ENCODE measurements at regions not wholly inside any gene's neighbourhood (a gene's known extent, or its start where the extent isn't known, plus 50 kb on each side); places are given as distances from the start of the nearest gene placed in this dataset.

- no peak for DNase-seq (ENCODE audit: low read depth in 2 of 2)
These were observed 182.5 kb upstream of the LINC00305 start for GRCh38 chr18:64331419-64331818.

DNA sequence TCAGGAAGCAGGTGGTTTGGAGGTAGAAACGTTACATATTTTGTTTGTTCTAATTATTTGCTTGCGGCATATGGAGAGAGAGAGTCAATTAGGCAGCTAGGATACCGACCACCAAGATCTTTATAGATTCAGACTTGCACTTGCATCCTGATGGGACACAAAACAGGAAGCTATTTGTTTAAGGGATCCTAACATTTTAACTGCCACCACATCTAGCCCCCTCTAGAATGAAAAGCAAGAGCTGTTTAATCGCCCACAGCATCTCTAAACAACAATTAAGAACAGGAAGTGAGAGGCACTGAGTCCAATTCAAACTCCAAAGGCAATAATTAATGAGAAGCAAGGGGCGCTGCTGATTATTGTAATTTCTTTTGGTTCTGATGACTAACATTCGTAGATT lies 182.0 kb upstream of the LINC00305 start:
- no peak for DNase-seq (ENCODE audit: low read depth in 2 of 2)

- no peak for DNase-seq (ENCODE audit: low read depth in 2 of 2)
These were observed 181.3 kb upstream of the LINC00305 start for GRCh38 chr18:64330161-64330560.

- no peak for DNase-seq (ENCODE audit: low read depth in 2 of 2)
These were observed 173.3 kb upstream of the LINC00305 start for GRCh38 chr18:64322189-64322588.

GRCh38 chr18:64318547-64318946 lies 169.7 kb upstream of the LINC00305 start:
- DNase-seq (ENCODE audit: low read depth in 2 of 2), result no peak

- DNase-seq (ENCODE audit: low read depth in 2 of 2), result no peak
These were observed 163.0 kb upstream of the LINC00305 start for GRCh38 chr18:64311859-64312258.

DNA sequence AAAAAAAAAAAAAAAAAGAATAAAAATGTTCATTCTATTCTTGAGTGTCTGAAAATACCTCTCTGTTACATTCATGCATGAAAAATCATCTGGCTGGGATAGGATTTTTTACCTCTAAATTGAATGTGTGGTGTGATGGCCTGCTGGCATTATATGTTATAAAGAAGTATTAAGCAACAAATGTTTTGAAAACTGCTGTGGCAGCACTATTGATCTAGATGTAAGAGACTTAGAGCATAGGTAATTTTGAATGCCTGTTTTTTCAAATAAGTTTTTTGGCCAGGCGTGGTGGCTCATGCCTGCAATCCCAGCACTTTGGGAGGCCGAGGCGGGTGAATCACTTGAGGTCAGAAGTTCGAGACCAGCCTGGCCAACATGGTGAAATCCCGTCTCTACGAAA lies 147.0 kb upstream of the LINC00305 start:
- DNase-seq (ENCODE audit: low read depth in 2 of 2), result no peak

DNA sequence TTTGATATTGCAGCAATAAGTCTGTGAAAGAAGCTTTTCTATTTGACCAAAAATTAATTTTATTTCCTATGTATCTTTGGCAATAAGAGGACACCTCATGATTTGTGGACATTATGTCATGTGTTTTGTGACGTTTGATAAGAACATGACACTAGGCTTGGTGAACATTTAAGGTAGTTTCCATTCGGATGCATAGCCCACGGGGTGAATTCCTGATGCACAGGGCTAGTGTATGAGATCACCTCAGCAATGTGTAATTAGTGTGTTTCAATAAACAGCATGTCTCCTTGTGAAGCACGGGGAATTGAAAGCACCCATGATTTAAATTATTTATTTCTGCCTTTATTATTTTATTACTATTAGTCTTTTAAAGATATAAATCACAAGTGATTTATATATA lies 146.1 kb upstream of the LINC00305 start:
- no peak for DNase-seq (ENCODE audit: low read depth in 2 of 2)

GRCh38 chr18:64288432-64288831 lies 139.5 kb upstream of the LINC00305 start:
- DNase-seq (ENCODE audit: low read depth in 2 of 2), result no peak

DNA sequence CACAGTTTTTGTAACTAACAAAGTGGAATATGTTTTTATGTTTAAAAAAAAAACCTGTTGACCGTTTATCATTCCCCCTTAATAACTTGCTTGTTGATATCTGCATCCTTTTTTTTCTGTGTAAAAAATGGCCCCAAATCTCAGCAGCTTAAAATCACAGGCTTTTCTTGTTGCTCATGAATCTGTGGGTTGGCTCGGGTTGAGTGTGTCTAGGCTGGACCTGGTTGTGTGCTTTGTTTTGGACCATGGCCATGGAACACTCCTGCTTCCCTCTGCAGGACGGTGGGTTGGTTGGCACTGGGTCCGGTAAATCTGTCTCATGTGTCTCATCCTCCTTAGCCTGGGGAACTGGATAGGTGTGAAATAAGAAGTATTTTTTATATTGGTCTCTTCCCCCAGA lies 139.0 kb upstream of the LINC00305 start:
- DNase-seq (ENCODE audit: low read depth in 2 of 2), result no peak

- DNase-seq (ENCODE audit: low read depth in 2 of 2), result no peak
These were observed 134.2 kb upstream of the LINC00305 start for GRCh38 chr18:64283059-64283458.

DNA sequence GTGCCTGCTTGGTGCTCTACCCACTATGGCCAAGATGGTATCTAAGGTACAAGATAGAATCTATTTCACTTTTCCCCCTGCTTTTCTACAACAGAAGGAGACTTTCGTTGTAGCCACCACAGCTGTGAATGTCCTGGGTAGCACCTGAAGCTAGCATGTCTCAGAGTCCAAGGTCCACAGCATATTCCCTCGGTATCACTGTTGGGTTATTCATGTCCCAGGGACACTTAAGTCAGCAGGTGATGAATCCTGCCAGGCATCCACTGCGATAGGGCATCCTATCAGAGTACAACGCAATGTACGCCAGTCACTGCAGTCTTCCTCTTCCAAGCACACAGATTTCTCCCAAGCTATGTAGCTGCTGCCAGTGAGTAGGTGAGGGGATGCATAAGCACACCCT lies 129.1 kb upstream of the LINC00305 start:
- DNase-seq (ENCODE audit: low read depth in 2 of 2), result no peak

- DNase-seq (ENCODE audit: low read depth in 2 of 2), result no peak
These were observed 127.6 kb upstream of the LINC00305 start for GRCh38 chr18:64276311-64277090.

DNA sequence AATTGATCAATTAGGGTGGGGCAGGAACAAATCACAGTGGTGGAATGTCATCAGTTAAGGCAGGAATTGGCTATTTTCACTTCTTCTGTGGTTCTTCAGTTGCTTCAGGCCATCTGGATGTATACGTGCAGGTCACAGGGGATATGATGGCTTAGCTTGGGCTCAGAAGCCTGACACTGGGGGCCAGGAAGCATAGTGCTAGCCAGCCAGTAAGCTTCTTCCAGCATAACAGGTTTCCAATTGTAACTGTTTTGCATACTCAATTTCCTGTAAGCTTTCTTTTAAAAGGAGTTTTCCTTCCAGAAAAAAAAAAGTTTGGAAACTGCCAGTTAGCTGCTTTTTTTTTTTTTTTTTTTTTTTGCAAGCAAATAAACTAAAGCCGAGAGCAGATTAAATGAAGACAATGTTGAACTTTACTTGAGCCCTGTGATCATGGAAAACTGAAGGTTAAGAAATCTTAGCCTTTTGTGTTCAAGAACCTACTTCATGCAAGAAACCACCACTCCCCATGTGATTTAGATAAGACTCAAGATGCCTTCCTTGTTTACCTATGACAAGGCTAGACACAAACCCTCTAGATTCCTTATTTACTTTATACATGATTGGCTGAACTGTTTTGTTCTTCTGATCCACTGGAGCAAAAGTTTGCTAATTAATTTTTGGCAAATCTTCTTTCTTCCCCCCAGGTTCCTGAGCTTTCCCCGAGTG lies 126.9 kb upstream of the LINC00305 start:
- no peak for DNase-seq (ENCODE audit: low read depth in 2 of 2)

GRCh38 chr18:64273724-64274123 lies 124.8 kb upstream of the LINC00305 start:
- no peak for DNase-seq (ENCODE audit: low read depth in 2 of 2)

- no peak for DNase-seq (ENCODE audit: low read depth in 2 of 2)
These were observed 123.2 kb upstream of the LINC00305 start for GRCh38 chr18:64271975-64272659.

- DNase-seq (ENCODE audit: low read depth in 2 of 2), result no peak
These were observed 122.4 kb upstream of the LINC00305 start for GRCh38 chr18:64271246-64271645.

- DNase-seq (ENCODE audit: low read depth in 2 of 2), result no peak
These were observed 121.7 kb upstream of the LINC00305 start for GRCh38 chr18:64270608-64271007.

DNA sequence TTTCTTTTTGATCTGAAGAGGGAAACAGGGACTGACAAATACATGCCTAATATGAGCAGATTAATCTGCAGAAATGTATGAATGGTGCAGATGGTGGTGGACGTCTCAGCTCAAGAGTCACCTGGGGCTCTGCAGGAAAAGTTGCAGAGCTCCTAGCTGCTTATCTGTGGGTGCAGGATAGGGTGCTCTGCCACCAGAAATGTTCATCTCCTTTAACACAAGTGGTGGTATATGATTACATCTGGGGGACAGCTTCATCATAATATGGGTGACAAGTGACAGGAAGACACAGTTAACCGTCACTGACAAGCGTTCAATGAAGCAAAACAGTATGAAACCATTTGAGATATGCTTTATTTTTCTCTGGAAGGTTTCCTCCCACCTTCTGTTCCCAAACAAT lies 121.2 kb upstream of the LINC00305 start:
- DNase-seq (ENCODE audit: low read depth in 2 of 2), result no peak

DNA sequence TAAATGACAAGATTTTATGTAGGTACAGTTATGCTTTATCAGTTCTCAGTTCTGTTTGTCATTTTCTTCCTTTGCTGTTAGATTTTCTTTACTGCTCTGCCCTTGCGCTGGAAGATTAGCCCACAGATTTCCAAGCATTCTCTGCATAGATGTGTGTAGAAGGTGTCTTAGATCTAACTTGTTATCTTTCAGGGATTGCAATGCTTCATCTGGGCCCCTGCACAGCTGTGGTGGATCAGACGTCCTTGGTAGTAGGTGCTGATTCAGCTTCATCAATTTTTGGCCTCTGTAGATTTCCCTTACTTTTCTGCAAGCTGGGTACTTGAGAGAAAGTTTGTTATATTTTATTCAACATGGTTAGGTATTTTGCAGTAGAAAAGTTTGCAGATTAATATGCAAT lies 115.3 kb upstream of the LINC00305 start:
- DNase-seq (ENCODE audit: low read depth in 2 of 2), result no peak

DNA sequence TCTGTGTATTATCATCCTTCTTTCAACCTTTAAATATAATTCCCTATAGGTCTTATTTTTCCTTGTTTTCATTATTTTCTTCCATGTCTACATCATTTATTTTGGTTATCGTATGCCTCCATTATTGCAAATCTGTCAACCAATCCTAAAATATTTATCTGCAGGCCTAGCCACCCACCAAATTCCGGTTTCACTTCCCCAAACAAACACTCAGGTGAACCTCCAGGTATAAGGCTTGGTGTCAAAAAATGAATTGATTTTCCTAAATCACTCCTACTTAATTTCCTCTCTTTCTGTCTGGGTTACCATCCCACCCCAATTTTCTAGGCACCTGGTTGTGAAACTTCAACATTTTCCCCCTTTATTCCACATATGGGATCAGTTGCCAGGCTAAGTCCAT lies 111.9 kb upstream of the LINC00305 start:
- DNase-seq (ENCODE audit: low read depth in 2 of 2), result no peak

DNA sequence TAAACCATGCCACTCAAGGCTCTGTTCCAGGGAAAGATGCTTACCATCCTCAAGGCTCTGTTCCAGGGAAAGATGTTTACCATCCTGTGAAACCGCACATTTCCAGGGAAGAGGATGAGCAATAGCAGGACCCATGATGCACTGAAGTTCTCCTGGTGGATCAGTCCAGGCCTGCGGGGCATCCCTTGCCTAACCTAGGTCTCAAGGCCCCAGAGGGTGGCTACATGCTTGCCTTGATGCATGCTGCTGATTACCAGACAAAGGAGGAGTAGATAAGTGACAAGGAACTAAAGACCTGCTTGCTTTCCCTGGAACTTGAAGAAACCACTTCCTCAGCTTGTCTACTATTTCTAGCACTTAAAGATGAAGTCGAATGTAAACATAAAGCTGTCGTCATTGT lies 111.0 kb upstream of the LINC00305 start:
- DNase-seq (ENCODE audit: low read depth in 2 of 2), result no peak

GRCh38 chr18:64258111-64258650 lies 109.3 kb upstream of the LINC00305 start:
- no peak for DNase-seq (ENCODE audit: low read depth in 2 of 2)
